ENCODE measurements at regions not wholly inside any gene's neighbourhood (a gene's known extent, or its start where the extent isn't known, plus 50 kb on each side); places are given as distances from the start of the nearest gene placed in this dataset.

GRCh38 chr5:29822521-29822920 is 1371.0 kb upstream of the CDH6 start:
- H3K4me3 ChIP-seq = no peak overlapping the region
- intact Hi-C loops (cut with DNase I) = no loop called here
- H3K27me3 ChIP-seq (ENCODE audit: low read depth) = no peaks in the 10 kb centered on the region
- TF ChIP-seq, protein P1, sequence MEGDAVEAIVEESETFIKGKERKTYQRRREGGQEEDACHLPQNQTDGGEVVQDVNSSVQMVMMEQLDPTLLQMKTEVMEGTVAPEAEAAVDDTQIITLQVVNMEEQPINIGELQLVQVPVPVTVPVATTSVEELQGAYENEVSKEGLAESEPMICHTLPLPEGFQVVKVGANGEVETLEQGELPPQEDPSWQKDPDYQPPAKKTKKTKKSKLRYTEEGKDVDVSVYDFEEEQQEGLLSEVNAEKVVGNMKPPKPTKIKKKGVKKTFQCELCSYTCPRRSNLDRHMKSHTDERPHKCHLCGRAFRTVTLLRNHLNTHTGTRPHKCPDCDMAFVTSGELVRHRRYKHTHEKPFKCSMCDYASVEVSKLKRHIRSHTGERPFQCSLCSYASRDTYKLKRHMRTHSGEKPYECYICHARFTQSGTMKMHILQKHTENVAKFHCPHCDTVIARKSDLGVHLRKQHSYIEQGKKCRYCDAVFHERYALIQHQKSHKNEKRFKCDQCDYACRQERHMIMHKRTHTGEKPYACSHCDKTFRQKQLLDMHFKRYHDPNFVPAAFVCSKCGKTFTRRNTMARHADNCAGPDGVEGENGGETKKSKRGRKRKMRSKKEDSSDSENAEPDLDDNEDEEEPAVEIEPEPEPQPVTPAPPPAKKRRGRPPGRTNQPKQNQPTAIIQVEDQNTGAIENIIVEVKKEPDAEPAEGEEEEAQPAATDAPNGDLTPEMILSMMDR (IDR thresholded peaks at IDR 0.05) = no peak
- ATAC-seq = no peak
- no peak for DNase-seq
- H3K36me3 ChIP-seq = no peaks in the 10 kb centered on the region
- H3K9me3 ChIP-seq = no peaks in the 10 kb centered on the region
- H3K4me1 ChIP-seq = no peaks in the 10 kb centered on the region
- no peak overlapping the region for H3K27ac ChIP-seq

GRCh38 chr5:29811914-29812679 is 1381.4 kb upstream of the CDH6 start:
- Histone ChIP-seq H3K4me1 (no peaks in the 10 kb centered on the region), H3K27ac (no peak overlapping the region), H3K9me3 (peaks cover 4% of the 10 kb centered on the region), H3K36me3 (no peaks in the 10 kb centered on the region), H3K4me3 (no peak overlapping the region), H3K27me3 (ENCODE audit: low read depth) (no peaks in the 10 kb centered on the region)
- TF ChIP-seq, protein P1 (IDR thresholded peaks at IDR 0.05) = no peak
- no peak for ATAC-seq
- no peak for DNase-seq
- intact Hi-C loops (cut with DNase I) = no loop called here

DNA sequence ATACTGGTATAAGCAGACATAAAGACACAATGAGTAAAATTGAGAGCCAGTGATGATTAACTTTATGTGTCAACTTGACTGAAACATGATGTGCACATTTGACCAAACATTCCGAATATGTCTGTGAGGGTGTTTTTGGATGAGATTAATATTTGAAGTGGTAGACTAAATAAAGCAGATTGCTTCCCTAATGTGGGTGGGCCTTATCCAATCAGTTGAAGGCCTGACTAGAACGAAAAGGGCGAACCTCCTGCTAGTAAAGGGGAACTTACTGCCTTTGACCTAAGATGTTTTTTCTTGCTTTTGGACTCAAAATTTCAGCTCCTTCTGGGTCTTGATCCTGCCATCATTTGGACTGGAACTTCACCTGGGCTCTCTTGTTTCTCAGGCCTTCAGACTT is 1387.7 kb upstream of the CDH6 start:
- no peaks in the 10 kb centered on the region for H3K27me3 ChIP-seq (ENCODE audit: low read depth)
- no peaks in the 10 kb centered on the region for H3K4me1 ChIP-seq
- intact Hi-C loops (cut with DNase I) = no loop called here
- H3K27ac ChIP-seq = no peak overlapping the region
- TF ChIP-seq, protein P1 (IDR thresholded peaks at IDR 0.05) = no peak
- H3K9me3 ChIP-seq = peaks cover 4% of the 10 kb centered on the region
- no peak overlapping the region for H3K4me3 ChIP-seq
- no peak for ATAC-seq
- H3K36me3 ChIP-seq = no peaks in the 10 kb centered on the region
- no peak for DNase-seq

DNA sequence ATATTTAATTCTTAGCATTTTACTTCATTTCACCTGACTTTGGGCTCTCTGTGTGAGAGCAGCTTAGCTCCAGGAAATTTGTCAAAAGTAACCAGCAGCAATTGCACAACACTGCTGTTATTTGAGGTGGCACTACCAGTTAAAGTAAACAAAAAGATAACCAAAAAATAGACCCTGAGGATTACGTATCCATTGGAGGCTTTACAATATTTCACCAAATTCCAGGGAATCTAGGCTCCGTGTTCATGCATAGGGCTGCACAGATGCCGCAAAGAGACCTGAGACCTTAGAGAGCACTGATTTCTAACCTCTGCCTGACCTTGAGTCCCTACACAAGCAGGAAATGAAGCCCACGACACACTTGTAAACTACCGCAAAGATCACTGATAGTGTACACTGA is 1392.7 kb upstream of the CDH6 start:
- no peaks in the 10 kb centered on the region for H3K9me3 ChIP-seq
- intact Hi-C loops (cut with DNase I) = no loop called here
- DNase-seq = no peak
- no peak for ATAC-seq
- no peak overlapping the region for H3K27ac ChIP-seq
- no peaks in the 10 kb centered on the region for H3K27me3 ChIP-seq (ENCODE audit: low read depth)
- H3K4me1 ChIP-seq = no peaks in the 10 kb centered on the region
- H3K4me3 ChIP-seq = no peak overlapping the region
- no peaks in the 10 kb centered on the region for H3K36me3 ChIP-seq
- TF ChIP-seq, protein P1 (IDR thresholded peaks at IDR 0.05) = no peak

- TF ChIP-seq, protein P1 (IDR thresholded peaks at IDR 0.05) = no peak
- Histone ChIP-seq H3K9me3 (no peaks in the 10 kb centered on the region), H3K4me1 (no peaks in the 10 kb centered on the region), H3K27ac (no peak overlapping the region), H3K36me3 (no peaks in the 10 kb centered on the region), H3K4me3 (no peak overlapping the region), H3K27me3 (ENCODE audit: low read depth) (no peaks in the 10 kb centered on the region)
- no peak for ATAC-seq
- no peak for DNase-seq
- intact Hi-C loops (cut with DNase I) = no loop called here
Observed at GRCh38 chr5:29796013-29796412, 1397.5 kb upstream of the CDH6 start.
